Neuronal stem cell (in vitro differentiated cells): ENCODE measurements at regions not wholly inside any gene's neighbourhood (a gene's known extent, or its start where the extent isn't known, plus 50 kb on each side); places are given as distances from the start of the nearest gene placed in this dataset.
"Not testable (repeated sequence)": the region's sequence is repeated elsewhere in the genome, so short reads cannot be mapped to it uniquely, and the experiment has no call there.

Experiments used
- DNase-seq: peaks from one replicate; pipeline ENCODE4 v3.0.0-alpha.2; 2013; ENCODE audit warnings: low spot score
- H2AFZ ChIP-seq: one replicate; pipeline ENCODE4 v1.6.1; 2013; ENCODE audit warnings: mild to moderate bottlenecking, low read length, inconsistent platforms
- H2AK5ac ChIP-seq: 2 replicates; pipeline ENCODE4 v1.6.1; 2013; ENCODE audit warnings: low read depth, mild to moderate bottlenecking, inconsistent platforms, low read length, moderate library complexity, mixed read lengths
- H2BK120ac ChIP-seq: 2 replicates; pipeline ENCODE4 v1.6.1; 2013; ENCODE audit warnings: low read depth, mild to moderate bottlenecking, inconsistent platforms, low read length, moderate library complexity, mixed read lengths
- H2BK12ac ChIP-seq: one replicate; pipeline ENCODE4 v1.6.1; 2013; ENCODE audit warnings: low read length, inconsistent platforms
- H2BK15ac ChIP-seq: 2 replicates; pipeline ENCODE4 v1.6.1; 2013; ENCODE audit warnings: mild to moderate bottlenecking, low read length, inconsistent platforms, mixed read lengths
- H2BK5ac ChIP-seq: one replicate; pipeline ENCODE4 v1.6.1; 2013; ENCODE audit warnings: inconsistent platforms, mild to moderate bottlenecking, low read length, moderate library complexity
- H3K14ac ChIP-seq: one replicate; pipeline ENCODE4 v1.6.1; 2013; ENCODE audit warnings: low read length, inconsistent platforms
- H3K18ac ChIP-seq: 2 replicates; pipeline ENCODE4 v1.6.1; 2013; ENCODE audit warnings: low read length, inconsistent platforms
- H3K23ac ChIP-seq: 2 replicates; pipeline ENCODE4 v1.6.1; 2013; ENCODE audit warnings: low read depth, mild to moderate bottlenecking, mixed read lengths, low read length, inconsistent platforms; ENCODE audit not compliant: poor library complexity
- H3K27ac ChIP-seq: replicated peaks from 3 replicates; pipeline ENCODE4 v1.5.1; 2013; ENCODE audit warnings: low read length, inconsistent platforms
- H3K27me3 ChIP-seq, 3 experiments: 2 replicates each; pipeline ENCODE4 v1.6.1; 2013; ENCODE audit warnings: low read length in 3 of 3, mild to moderate bottlenecking in 2 of 3, inconsistent platforms in 1 of 3, low read depth in 1 of 3, mixed read lengths in 1 of 3, moderate library complexity in 1 of 3; ENCODE audit not compliant: control insufficient read depth in 3 of 3, insufficient read depth in 3 of 3
- H3K36me3 ChIP-seq, 2 donors: replicated peaks in 1 of 2; 2 replicates each; pipeline ENCODE4 v1.6.1; 2013; ENCODE audit warnings: low read length in 2 of 2; ENCODE audit not compliant: control insufficient read depth in 2 of 2, insufficient read depth in 2 of 2
- H3K4ac ChIP-seq: 2 replicates; pipeline ENCODE4 v1.6.1; 2013; ENCODE audit warnings: inconsistent platforms, mild to moderate bottlenecking, low read length, moderate library complexity
- H3K4me1 ChIP-seq, 2 donors: 1 replicate in 1 of 2; 2 replicates in 1 of 2; pipeline ENCODE4 v1.6.1; 2013; ENCODE audit warnings: low read length in 2 of 2, low read depth in 1 of 2; ENCODE audit not compliant: control insufficient read depth in 2 of 2, insufficient read depth in 1 of 2
- H3K4me2 ChIP-seq: one replicate; pipeline ENCODE4 v1.6.1; 2013; ENCODE audit warnings: mild to moderate bottlenecking, low read length, inconsistent platforms; ENCODE audit not compliant: insufficient read depth, poor library complexity, severe bottlenecking
- H3K4me3 ChIP-seq, 2 donors: 2 replicates each; pipeline ENCODE4 v1.5.1; 2013; ENCODE audit warnings: low read length in 2 of 2, mild to moderate bottlenecking in 2 of 2, inconsistent platforms in 1 of 2, moderate library complexity in 1 of 2
- H3K79me1 ChIP-seq: one replicate; pipeline ENCODE4 v1.6.1; 2013; ENCODE audit warnings: low read depth, mild to moderate bottlenecking, inconsistent platforms, low read length, moderate library complexity
- H3K9ac ChIP-seq: one replicate; pipeline ENCODE4 v1.6.1; 2013; ENCODE audit warnings: mild to moderate bottlenecking, low read depth, low read length, inconsistent platforms; ENCODE audit not compliant: poor library complexity
- H3K9me3 ChIP-seq, 2 donors: replicated peaks in 1 of 2; 2 replicates each; pipeline versions ENCODE3 to v1.6.1; 2013; ENCODE audit warnings: low read length in 2 of 2, mild to moderate bottlenecking in 2 of 2, inconsistent platforms in 1 of 2, low read depth in 1 of 2, mixed read lengths in 1 of 2, moderate library complexity in 1 of 2; ENCODE audit not compliant: control insufficient read depth in 2 of 2, insufficient read depth in 1 of 2
- H4K8ac ChIP-seq: one replicate; pipeline ENCODE4 v1.6.1; 2013; ENCODE audit warnings: low read depth, mild to moderate bottlenecking, inconsistent platforms, low read length, moderate library complexity
- H4K91ac ChIP-seq: one replicate; pipeline ENCODE4 v1.6.1; 2013; ENCODE audit warnings: low read length, low read depth, mild to moderate bottlenecking, inconsistent platforms; ENCODE audit not compliant: poor library complexity
- WGBS, 2 donors: extraction: QIAGEN DNeasy Blood & Tissue Kit; methylation state at CpG; one replicate each; pipeline ENCODE4 v1.1.7; 2013; ENCODE audit warnings: missing lambda C conversion rate in 2 of 2, mixed read lengths in 1 of 2; ENCODE audit not compliant: insufficient read length in 2 of 2, insufficient replicate concordance in 1 of 2; ENCODE audit errors: extremely low coverage in 2 of 2; 5-methylcytosine and 5-hydroxymethylcytosine counted together

DNA sequence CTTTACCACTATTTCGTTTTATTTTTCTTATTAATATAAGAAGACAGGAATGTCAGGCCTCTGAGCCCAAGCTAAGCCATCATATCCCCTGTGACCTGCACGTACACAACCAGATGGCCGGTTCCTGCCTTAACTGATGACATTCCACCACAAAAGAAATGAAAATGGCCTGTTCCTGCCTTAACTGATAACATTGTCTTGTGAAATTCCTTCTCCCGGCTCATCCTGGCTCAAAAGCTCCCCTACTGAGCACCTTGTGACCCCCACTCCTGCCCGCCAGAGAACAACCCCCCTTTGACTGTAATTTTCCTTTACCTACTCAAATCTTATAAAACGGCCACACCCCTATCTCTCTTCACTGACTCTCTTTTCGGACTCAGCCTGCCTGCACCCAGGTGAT lies 101.8 kb upstream of the UST start:
- not testable (repeated sequence) for H3K4me2 ChIP-seq, H3K36me3 ChIP-seq, H2AK5ac ChIP-seq, H3K4me1 ChIP-seq, H3K9ac ChIP-seq, H3K23ac ChIP-seq, H2BK120ac ChIP-seq, H3K79me1 ChIP-seq, H4K91ac ChIP-seq, H3K14ac ChIP-seq, H3K4me3 ChIP-seq, H2BK12ac ChIP-seq, DNase-seq, H4K8ac ChIP-seq, H3K9me3 ChIP-seq, H2BK5ac ChIP-seq, H3K27me3 ChIP-seq, H3K18ac ChIP-seq, H3K27ac ChIP-seq, H3K4ac ChIP-seq, H2AFZ ChIP-seq, H2BK15ac ChIP-seq
- no CpG with 5 or more reads among the region's 7 CpGs for WGBS, 2 donors

DNA sequence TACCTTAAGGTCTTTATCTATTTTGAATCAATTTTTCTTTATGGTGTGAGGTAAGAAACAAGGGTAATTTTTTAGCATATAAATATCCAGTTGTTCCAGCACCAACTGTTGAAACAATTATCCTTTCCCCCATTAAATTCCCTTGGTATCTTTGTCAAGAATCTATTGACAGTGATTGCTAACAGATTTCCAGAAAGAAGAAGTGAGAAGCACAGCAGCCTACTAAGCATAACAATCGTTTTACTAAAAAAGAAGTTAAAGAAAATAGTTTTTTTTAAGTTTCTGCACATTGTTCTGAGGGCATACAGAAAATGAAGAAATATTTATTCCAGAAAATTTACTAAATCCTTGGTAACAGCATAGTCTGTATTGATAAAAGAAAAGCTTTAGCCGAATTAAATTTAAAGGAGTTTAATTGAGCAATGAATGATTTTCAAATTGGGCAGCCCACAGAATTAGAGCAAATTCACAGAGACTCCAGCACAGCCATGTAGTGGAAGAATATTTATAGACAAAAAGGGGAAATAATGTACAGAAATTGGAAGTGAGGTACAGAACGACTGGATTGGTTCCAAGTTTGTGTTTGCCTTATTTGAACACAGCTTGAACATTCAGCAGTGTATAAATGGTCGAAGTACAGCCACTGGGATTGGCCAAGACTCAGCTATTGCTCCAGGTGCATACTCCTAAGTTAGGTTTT lies 97.9 kb upstream of the UST start:
- Histone ChIP-seq H3K36me3 (no peaks in the 10 kb centered on the region), H3K14ac (no peak overlapping the region), H4K91ac (no peak overlapping the region), H2BK120ac (no peak overlapping the region), H3K9me3 (peaks cover 5 to 17% of the 10 kb centered on the region in 2 donors), H2BK5ac (no peak overlapping the region), H3K4me1 (no peaks in the 10 kb centered on the region), H3K79me1 (no peaks in the 10 kb centered on the region), H2AFZ (no peak overlapping the region), H2AK5ac (no peak overlapping the region), H3K23ac (no peak overlapping the region), H4K8ac (no peak overlapping the region), H3K27ac (no peak overlapping the region), H3K4me3 (no peak overlapping the region), H2BK12ac (no peak overlapping the region), H3K4ac (no peak overlapping the region), H3K27me3 (no peaks in the 10 kb centered on the region), H3K18ac (no peak overlapping the region), H3K9ac (no peak overlapping the region), H2BK15ac (no peak overlapping the region), H3K4me2 (no peak overlapping the region)
- no CpG with 5 or more reads among the region's 4 CpGs for WGBS, 2 donors
- DNase-seq = no peak

- H2BK15ac ChIP-seq = no peak overlapping the region
- no peak overlapping the region for H4K91ac ChIP-seq
- H3K27ac ChIP-seq = no peak overlapping the region
- H3K79me1 ChIP-seq = no peaks in the 10 kb centered on the region
- no peak overlapping the region for H2BK120ac ChIP-seq
- H2AFZ ChIP-seq = no peak overlapping the region
- no peak overlapping the region for H4K8ac ChIP-seq
- H3K36me3 ChIP-seq = no peaks in the 10 kb centered on the region
- H3K4ac ChIP-seq = no peak overlapping the region
- no peaks in the 10 kb centered on the region for H3K27me3 ChIP-seq
- no peak overlapping the region for H2BK5ac ChIP-seq
- DNase-seq = no peak
- no peak overlapping the region for H2BK12ac ChIP-seq
- no peak overlapping the region for H3K4me3 ChIP-seq
- H3K4me1 ChIP-seq = no peaks in the 10 kb centered on the region
- no peak overlapping the region for H3K18ac ChIP-seq
- H2AK5ac ChIP-seq = no peak overlapping the region
- no peak overlapping the region for H3K9ac ChIP-seq
- H3K14ac ChIP-seq = no peak overlapping the region
- H3K23ac ChIP-seq = no peak overlapping the region
- peaks cover 5 to 22% of the 10 kb centered on the region in 2 donors for H3K9me3 ChIP-seq
- no peak overlapping the region for H3K4me2 ChIP-seq
These were observed 97.3 kb upstream of the UST start for GRCh38 chr6:148649454-148649963.

DNA sequence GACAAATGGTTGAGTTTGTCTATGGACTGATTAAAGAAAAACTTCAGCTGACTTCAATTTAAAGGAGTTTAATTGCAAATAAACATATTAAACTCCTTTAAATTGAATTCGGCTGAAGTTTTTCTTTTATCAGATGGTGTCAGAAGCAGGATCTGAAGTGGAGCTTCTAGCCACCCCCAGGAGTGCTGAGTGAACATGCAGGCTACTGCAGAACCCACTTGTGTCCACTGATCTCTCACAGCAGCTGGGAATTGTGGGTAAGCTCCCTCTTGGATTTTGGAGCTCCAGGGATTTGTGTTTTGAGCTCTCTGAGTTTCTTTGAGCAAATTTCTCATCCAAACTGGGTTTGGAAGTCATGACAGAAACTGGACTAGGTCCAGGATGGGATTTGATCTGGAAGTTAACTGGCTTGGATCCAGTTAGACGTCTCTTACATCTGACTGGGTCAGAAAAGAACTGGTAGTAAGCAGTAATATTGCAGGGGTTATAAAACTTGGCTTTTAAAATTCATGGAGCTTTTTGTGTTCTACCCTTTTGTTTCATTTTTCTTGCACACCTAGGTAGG lies 95.8 kb upstream of the UST start:
- no peak for DNase-seq
- H3K23ac ChIP-seq = no peak overlapping the region
- no peak overlapping the region for H2AFZ ChIP-seq
- H2BK12ac ChIP-seq = no peak overlapping the region
- H3K27ac ChIP-seq = no peak overlapping the region
- H3K4me2 ChIP-seq = no peak overlapping the region
- no peaks in the 10 kb centered on the region for H3K27me3 ChIP-seq
- no peak overlapping the region for H2BK120ac ChIP-seq
- H2BK5ac ChIP-seq = no peak overlapping the region
- no peaks in the 10 kb centered on the region for H3K4me1 ChIP-seq
- no peak overlapping the region for H4K8ac ChIP-seq
- no peak overlapping the region for H3K4ac ChIP-seq
- H3K4me3 ChIP-seq = no peak overlapping the region
- H3K9me3 ChIP-seq = peaks cover 6 to 25% of the 10 kb centered on the region in 2 donors
- H3K79me1 ChIP-seq = no peaks in the 10 kb centered on the region
- WGBS, 2 donors = no CpG with 5 or more reads among the region's 2 CpGs
- no peak overlapping the region for H3K14ac ChIP-seq
- no peak overlapping the region for H2BK15ac ChIP-seq
- H3K36me3 ChIP-seq = no peaks in the 10 kb centered on the region
- H3K18ac ChIP-seq = no peak overlapping the region
- H2AK5ac ChIP-seq = no peak overlapping the region
- no peak overlapping the region for H3K9ac ChIP-seq
- no peak overlapping the region for H4K91ac ChIP-seq
